Medulla oblongata (tissue), 1 donor: ENCODE measurements at regions not wholly inside any gene's neighbourhood (a gene's known extent, or its start where the extent isn't known, plus 50 kb on each side); places are given as distances from the start of the nearest gene placed in this dataset.
"Not testable (repeated sequence)": the region's sequence is repeated elsewhere in the genome, so short reads cannot be mapped to it uniquely, and the experiment has no call there.

ENCODE experiments used
- DNase-seq: peaks from one replicate; pipeline ENCODE4 v3.0.0-alpha.2; 2015; ENCODE audit errors: extremely low spot score

DNA sequence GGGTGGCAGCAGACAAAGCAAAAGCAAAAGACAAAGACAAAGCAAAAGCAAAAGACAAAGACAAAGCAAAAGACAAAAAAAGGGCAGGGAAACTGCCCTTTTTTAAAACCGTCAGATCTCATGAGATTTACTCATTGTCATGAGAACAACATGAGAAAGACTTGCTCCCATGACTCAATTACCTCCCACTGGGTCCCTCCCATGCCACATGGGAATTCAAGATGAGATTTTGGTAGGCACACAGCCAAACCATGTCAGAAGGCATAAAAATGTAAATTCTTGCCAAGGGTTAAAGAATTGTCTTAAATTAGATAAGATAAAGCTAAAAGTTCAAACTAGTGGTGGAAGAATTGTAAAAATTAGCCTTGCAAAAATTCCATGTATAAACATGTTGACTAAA is 419.7 kb downstream of the TRAM1L1 start:
- DNase-seq, result no peak

DNA sequence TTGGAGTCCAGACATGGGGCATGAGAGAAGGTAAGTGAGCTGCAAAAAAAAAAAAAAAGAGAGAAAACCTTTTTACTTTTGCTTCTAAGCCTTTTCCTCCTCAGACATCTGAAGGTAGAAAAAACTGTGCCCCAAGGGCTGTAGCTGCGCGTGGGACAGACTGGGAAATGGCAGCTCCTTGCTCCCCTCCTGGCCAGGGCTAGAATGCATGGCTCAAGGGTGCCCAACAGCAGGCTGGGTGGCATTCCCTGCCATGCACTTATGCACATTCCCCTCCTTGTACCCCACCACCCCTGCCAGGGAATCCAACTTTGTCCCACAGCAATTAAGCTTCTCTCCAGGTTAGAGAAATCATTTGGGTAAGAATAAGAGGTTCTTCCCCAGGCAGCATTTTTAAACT is 421.2 kb downstream of the TRAM1L1 start:
- DNase-seq, result no peak

DNA sequence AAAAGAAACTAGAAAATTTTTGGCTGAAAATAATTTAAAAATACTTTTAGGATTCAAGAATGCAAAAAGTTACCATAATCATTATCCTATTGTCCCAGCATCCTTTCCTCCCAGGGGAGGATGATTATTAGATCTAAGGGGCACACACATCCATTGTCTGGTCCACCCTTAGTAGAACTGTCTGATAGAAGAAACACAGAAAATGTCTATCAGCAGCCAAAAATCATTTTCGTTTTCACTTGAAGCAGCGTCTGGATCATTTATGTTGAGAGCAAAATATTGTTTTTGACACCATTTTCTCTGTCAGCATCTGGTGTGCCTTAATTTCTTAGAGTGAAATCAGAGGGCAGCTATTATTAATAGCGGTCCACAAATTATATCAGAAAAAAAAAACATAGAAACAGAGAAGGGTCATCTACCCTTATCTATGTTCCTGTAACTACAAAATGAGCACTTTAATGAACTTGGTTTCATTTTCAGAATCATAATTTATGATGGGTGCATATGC is 446.3 kb downstream of the TRAM1L1 start:
- no peak for DNase-seq

DNA sequence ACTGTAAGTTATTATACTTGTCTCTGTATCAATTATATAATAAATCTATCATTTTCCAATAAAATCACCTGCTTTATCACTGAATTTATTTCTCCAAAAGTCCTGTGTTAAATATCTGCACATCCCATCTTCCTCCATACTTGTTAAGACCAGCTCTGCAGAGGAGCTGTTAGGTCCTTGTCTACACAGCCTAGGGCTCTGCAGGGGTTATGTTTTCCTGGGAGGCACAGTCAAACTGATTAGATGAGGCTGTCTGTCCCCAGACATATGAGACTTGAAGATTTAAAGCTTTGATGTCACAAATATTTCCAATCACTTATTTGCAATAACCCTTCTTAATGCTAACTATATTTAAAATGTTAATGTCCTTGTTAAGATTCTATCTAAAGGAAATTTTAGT is 446.8 kb downstream of the TRAM1L1 start:
- no peak for DNase-seq

DNA sequence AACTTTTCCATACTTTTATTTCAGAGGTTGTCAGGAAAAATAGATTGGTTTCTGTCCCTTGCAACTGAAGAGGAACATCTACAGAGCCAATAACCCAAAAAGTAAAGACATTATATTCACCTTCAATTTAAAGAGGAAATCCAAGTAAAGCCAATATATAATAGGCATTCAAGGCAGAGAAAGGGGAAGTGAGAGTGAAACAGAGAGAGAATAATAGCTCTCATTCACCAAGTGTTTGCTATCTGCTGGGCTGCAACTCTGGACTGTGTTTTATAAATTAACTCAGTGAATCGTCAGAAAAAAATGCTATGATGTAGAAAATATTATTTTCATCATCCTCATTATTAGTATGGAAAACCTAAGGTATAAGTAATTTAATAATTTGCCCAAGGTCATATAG is 448.5 kb downstream of the TRAM1L1 start:
- DNase-seq, result no peak

DNA sequence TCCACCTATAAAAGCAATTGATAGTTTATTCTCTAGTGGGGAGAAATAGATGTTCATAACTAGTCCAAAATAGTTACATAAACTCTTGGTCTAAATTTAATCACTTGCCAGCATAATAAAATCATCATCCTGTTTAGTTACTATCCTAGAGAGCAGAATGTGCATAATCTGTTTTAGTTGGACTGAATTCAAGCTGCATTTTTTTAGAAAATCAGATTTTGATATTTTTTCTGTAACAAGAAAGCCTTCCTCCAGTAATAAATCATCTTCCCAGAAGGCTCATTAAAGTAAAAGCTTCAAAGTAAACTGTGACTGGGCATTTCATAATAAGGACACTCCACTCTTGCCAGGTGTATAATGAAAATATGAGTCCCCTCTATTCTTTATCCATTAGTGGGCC is 453.1 kb downstream of the TRAM1L1 start:
- DNase-seq, result no peak

DNA sequence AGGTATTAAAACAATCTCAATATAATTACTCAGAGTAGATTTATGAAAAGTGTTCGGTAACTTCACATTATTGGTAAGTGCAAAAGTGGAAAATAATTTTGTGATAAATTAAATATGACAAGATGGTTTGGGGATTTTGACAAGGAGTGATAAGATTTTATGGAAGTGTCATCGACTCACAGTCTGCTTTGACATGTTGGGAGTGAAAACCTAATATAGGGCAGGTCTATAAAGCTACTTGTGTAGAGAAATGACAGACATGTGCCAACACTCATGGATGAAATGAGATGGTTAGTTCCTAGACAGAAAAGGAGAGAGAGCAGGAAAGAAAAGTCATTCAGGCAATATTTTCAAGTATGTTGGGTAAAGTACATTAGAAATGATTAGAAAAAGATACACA is 456.8 kb downstream of the TRAM1L1 start:
- no peak for DNase-seq

DNA sequence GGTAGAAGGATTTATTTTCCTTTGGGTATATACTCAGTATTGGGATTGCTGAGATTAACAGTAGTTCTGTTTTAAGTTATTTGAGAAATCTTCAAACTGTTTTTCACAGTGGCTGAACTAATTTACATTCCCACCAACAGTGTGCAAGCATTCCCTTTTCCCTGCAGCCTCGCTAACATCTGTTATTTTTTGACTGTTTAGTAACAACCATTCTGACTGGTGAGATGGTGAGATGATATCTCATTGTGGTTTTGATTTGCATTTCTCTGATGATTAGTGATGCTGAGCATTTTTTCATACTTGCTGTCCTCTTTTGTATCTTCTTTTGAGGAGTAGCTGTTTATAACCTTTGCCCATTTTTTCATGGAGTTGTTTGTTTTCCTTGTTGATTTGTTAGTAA is 457.8 kb downstream of the TRAM1L1 start:
- no peak for DNase-seq

DNA sequence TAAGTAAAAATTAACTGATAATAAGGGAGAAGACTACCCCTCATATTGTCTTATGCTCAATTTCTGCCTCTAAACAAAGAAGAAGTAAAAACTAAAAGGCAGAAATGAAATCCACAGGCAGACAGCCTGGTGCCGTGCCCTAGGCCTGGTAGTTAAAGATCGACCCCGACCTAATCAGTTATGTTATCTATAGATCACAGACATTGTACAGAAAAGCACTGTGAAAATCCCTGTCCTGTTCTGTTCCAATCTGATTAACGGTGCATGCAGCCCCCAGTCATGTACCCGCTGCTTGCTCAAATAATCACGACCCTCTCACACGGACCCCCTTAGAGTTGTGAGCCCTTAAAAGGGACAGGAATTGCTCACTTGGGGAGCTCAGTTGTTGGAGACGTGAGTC is 465.9 kb downstream of the TRAM1L1 start:
- DNase-seq, result not testable (repeated sequence)

DNA sequence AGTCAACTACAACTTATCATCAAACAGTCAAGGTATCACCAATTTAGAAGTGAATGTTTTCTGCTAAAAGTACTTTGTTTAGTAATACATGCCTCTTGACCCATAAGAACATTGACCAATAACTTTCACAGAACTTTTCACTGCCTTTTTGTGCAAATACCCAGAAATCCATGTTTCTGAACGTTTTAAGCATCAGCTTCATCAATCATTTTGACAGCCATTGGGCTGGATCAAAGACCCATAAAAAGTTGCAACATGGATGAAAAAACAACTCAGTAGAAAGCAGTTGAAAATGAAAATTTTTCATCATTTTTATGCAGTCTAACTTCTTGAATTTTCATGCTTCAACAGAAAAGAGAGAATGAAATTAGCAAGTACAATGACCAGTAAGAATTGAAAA is 466.7 kb downstream of the TRAM1L1 start:
- no peak for DNase-seq

DNA sequence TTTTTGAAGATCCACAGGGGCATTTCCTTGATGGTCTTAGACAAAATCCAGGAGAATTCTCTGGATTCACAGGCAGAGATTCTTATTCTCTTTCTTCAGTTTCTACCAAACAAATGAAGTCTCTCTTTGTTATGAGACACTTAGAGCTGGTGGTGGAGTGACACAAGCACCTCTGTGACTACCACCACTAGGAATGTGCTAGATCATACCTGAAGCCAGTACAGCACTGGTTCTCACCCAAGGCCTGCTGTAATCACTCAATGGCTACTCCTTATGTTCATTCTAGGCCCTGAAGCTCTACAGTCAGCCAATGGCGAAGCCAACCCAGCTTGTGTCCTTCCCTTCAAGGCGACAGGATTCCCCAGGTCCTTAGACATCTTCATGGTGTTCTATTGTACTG is 482.3 kb downstream of the TRAM1L1 start:
- DNase-seq, result no peak

DNA sequence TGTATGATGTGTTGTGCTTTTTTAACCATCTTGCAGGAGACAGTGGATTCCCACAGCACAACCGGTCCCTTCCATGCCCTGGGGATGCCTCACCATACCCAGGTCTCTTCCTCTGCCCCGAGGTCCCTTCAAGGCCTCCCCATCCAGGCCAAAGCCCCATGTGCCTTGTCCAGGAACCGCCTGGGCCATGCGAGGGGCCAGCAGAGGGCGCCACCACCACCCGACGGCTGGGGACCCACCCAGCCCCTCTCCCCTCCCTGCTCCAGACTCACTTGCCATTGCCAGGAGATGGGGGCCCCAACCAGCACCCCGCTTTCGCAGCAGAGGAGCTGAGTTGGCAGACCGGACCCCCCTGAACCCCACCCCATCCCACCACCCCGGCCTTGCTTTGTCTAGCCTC is 485.5 kb downstream of the TRAM1L1 start:
- DNase-seq, result no peak

DNA sequence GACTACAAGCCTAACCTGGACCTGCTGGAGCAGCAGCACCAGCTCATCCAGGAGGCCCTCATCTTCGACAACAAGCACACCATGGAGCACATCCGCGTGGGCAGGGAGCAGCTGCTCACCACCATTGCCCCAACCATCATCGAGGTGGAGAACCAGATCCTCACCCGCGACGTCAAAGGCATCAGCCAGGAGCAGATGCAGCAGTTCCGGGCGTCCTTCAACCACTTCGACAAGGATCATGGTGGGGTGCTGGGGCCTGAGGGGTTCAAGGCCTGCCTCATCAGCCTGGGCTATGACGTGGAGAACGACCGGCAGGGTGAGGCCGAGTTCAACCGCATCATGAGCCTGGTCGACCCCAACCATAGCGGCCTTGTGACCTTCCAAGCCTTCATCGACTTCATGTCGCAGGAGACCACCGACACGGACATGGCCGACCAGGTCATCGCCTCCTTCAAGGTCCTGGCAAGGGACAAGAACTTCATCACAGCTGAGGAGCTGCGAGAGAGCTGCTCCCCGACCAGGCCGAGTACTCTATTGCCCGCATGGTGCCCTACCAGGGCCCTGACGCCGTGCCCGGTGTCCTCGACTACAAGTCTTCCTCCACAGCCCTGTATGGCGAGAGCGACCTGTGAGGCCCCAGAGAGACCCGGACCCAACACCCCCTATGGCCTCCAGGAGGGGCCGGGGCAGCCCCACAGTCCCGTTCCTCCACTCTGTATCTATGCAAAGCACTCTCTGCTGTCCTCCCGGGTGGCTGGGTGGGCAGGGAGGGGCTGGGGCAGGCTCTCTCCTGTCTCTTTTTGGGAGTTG is 486.2 kb downstream of the TRAM1L1 start:
- no peak for DNase-seq

DNA sequence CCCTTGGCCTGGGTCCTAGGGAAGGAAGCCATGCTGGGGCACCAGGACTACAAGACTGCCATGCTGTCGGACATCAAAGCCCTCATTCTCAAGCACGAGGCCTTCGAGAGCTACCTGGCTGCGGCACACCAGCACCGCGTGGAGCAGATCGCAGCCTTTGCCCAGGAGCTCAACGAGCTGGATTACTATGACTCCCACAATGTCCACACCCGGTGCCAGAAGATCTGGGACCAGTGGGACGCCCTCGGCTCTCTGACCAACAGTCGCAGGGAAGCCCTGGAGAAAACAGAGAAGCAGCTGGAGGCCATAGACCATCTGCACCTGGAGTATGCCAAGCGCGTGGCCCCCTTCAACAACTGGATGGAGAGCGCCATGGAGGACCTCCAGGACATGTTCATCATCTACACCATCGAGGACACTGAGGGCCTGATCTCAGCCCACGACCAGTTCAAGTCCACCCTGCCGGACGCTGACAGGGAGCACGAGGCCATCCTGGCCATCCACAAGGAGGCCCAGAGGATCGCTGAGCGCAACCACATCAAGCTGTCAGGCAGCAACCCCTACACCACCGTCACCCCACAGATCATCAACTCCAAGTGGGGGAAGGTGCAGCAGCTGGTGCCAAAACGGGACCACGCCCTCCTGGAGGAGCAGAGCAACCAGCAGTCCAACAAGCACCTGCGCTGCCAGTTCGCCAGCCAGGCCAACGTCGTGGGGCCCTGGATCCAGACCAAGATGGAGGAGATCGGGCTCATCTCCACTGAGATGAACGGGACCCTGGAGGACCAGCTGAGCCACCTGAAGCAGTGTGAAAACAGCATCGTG is 487.0 kb downstream of the TRAM1L1 start:
- no peak for DNase-seq

DNA sequence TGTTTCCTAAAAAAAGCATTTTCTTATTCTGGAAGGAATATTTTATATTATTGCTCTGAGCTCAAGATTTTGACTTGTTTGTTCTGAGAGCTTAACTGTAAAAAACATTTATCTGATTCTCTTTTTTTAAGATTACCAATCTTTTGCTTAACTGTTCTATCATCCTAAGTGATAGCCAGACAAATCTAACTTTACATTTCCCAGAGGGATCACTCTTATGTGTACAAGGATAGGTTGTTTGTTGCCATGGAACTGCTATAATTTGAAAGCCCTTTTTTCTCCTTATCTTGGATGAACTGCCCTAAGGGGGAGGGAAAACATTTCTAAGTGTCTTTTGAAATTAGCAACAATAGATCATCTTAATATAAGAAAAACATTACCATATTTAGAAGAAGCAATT is 494.7 kb downstream of the TRAM1L1 start:
- DNase-seq, result no peak

DNA sequence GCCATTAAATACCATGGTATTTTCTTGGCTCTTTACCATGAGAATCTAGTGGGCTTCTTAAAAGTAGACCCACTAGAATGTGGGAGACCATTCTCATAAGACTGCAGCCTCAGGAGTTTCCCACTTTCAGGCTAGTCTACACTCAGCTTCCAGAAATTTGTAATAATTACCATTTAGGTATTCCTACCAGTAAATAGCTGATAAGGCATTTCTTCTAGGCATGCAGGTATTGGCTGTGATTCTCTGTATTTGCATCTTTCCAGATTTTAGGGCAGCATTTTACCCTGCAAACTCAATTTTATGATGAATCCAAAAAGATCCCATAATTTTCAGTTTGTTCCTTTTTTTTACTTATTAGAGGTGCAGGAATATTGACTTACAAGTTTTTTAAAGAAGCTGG is 496.6 kb downstream of the TRAM1L1 start:
- DNase-seq, result no peak

DNA sequence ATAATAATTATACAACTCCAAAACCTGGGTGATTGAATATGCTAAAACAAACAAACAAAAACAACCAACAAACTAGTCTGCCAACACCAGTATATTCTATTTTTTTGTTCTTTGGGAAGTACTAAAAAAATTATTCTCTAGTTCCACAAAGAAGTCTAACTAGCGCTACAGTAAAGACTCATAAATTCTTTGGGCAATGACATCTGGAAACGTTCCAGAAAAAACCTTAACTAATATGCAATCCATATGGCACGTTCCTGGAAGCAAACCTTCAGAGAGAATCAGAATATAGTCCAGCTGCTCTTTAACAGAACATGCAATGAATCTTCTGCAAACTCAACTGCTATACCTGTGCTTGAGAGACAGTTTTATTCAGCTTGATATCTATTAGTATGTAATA is 500.1 kb downstream of the TRAM1L1 start:
- DNase-seq, result no peak

DNA sequence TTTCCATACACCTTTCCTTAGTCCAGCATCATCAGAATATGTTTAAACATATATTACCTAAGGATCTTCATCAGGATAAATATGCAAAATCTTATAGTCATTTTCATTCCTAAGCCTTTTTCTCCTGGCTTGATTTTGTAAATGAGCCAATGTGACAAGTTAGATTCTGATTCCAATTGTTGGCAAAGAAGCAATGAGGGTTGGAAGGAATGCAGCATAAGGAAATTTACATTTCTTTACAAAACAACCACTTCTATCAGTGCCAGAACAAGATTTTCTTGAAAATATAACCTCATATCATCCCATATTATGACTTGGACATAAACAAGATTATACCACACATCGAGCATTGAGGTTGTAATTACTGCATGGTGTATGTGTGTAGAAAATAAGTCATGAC is 508.1 kb downstream of the TRAM1L1 start:
- DNase-seq, result no peak

DNA sequence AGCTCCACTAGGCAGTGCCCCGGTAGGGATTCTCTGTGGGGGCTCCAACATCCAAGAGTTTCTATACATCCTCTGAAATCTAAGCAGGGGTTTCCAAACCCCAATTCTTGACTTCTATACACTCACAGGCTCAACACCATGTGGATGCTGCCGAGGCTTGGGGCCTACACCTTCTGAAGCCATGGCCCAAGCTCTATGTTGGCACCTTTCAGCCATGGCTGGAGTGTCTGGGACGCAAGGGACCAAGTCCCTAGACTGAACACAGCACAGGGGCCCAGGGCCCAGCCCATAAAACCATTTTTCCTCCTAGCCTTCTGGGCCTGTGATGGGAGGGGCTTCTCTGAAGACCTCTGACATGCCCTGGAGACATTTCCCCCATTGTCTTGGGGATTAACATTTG is 511.8 kb downstream of the TRAM1L1 start:
- DNase-seq, result no peak

DNA sequence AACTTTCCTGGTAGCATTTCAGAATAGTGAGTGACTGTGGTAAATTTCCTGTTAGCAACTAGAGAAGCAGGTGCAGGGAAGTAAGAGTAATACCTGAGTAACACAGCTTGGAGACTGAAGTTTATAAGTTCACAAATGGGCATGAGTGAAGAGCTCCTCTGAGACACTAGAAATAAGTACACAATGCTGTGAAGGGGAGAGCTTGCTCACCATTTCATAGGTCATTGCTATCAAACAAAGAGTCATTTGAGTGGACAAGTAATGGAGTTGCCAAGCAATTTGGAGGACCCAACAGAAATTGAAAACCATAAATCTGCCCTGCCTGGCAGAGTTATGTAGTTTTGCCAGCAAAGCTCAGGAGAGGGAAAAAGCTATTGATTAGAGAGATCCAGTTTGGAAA is 523.6 kb downstream of the TRAM1L1 start:
- peak; percentile 7 for DNase-seq

DNA sequence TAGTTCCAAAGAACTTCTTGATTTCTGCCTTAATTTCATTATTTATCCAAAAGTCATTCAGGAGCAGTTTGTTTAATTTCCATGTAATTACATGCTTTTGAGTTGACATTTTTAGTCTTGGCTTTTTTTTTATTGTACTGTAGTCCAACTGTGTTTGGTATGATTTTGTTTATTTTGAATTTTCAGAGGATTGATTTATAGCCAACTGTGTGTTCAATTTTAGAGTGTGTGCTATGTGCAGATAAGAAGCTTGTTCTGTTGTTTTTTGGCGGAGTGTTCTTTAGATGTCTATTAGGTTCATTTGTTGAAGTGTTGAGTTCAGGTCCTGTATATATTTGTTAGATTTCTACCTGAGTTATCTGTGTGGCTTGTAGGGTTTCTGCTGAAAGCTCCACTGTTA is 533.6 kb downstream of the TRAM1L1 start:
- no peak for DNase-seq

DNA sequence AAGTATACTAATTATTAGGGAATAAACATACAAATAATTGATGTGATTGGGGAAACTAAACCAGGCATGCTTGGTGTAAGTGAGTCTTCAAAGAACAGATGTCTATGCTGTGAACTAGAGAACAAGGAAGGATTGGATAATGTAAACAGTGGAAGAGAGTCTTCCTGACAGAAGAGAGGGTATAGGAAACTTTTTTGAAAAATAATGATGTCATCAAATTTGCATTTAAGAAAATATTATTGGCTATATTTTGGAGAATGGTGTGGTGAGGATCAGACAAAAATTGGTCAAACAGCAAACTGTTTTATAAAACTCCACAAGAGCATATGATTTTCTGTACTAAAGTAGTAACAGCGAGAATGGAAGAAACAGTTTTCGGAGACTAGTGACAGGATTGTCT is 537.7 kb downstream of the TRAM1L1 start:
- no peak for DNase-seq

DNA sequence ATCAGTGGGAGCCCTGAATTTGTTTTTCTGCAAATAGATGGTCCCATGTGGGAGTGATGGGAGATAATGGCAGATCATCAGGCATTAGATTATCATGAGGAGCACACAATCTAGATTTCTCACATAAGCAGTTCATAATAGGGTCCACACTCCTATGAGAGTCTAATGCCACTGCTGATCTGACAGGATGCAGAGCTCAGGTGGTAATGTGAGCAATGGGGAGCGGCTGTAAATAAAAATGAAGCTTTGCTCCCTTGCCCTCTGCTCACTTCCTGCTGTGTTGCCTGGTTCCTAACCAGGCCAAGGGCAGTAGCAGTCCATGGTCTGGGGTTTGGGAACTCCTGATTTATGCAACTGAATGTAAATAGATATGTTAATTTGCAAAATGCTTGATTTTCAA is 538.6 kb downstream of the TRAM1L1 start:
- DNase-seq, result no peak
